Panc1 (cell line): ENCODE measurements at regions not wholly inside any gene's neighbourhood (a gene's known extent, or its start where the extent isn't known, plus 50 kb on each side); places are given as distances from the start of the nearest gene placed in this dataset.

Experiments used
- ATAC-seq: fragments of 200-7000 bp; cut with Tn5 transposase; 2 replicates; pipeline ENCODE4 v1.9.1; 2020; ENCODE audit warnings: mild to moderate bottlenecking, moderate library complexity
- BruUV-seq: library from RNA; stranded (reverse); fragments of 400-500 nt; replicated peaks from 2 replicates; lab custom pipeline; 2021; lab: Mats Ljungman, UMichigan
- CTCF ChIA-PET: fragments of 300-600 bp; sonication (Branson Sonifier 250); formaldehyde crosslinking; loops from one replicate; lab custom pipeline; 2022; ENCODE audit warnings: antibody characterized with exemption; lab: Charles Lee
- POLR2A ChIA-PET: fragments of 300-600 bp; sonication (Branson Sonifier 250); formaldehyde crosslinking; loops from one replicate; lab custom pipeline; 2022; ENCODE audit warnings: antibody characterized with exemption; lab: Charles Lee
- DNase-seq: peaks from one replicate; pipeline ENCODE4 v3.0.0-alpha.2; 2010; ENCODE audit warnings: low read depth, low spot score
- H3K27ac ChIP-seq: 2 replicates; pipeline ENCODE4 v1.5.1; 2011; ENCODE audit warnings: mild to moderate bottlenecking, low read length, inconsistent platforms
- H3K27me3 ChIP-seq: fragments of 200-500 bp; sonication (Bioruptor generic); 2 replicates; pipeline ENCODE4 v1.6.0; 2014; ENCODE audit warnings: low read length, inconsistent platforms; ENCODE audit not compliant: control insufficient read depth, insufficient read depth
- H3K36me3 ChIP-seq: fragments of 200-500 bp; sonication (Bioruptor generic); 2 replicates; pipeline ENCODE4 v1.5.1; 2014; ENCODE audit warnings: inconsistent platforms, mild to moderate bottlenecking, low read length, moderate library complexity; ENCODE audit not compliant: control insufficient read depth, insufficient read depth
- H3K4me1 ChIP-seq: 2 replicates; pipeline ENCODE4 v1.5.1; 2011; ENCODE audit warnings: inconsistent platforms, mild to moderate bottlenecking, low read length, moderate library complexity; ENCODE audit not compliant: control insufficient read depth, insufficient read depth
- H3K4me3 ChIP-seq, 2 experiments: 2 replicates each; pipeline ENCODE4 v1.5.1; 2011 to 2012; ENCODE audit warnings: low read depth in 2 of 2, low read length in 2 of 2, mild to moderate bottlenecking in 2 of 2, inconsistent platforms in 1 of 2, moderate library complexity in 1 of 2
- H3K9me3 ChIP-seq: fragments of 200-500 bp; sonication (Bioruptor generic); 2 replicates; pipeline ENCODE4 v1.5.1; 2014; ENCODE audit warnings: low read depth, mild to moderate bottlenecking, inconsistent platforms, low read length, moderate library complexity; ENCODE audit not compliant: control insufficient read depth, insufficient read depth
- CTCF ChIP-seq: fragments of 450-650 bp; IDR thresholded peaks from 2 replicates; pipeline ENCODE4 v1.5.1; 2017; ENCODE audit warnings: mild to moderate bottlenecking
- POLR2AphosphoS5 ChIP-seq: IDR thresholded peaks from 2 replicates; pipeline ENCODE4 v1.6.1; 2012; ENCODE audit warnings: mild to moderate bottlenecking, low read depth, low read length, moderate library complexity
- REST ChIP-seq, 2 experiments: IDR thresholded peaks; 2 replicates each; pipeline ENCODE4 v1.6.1; 2011 to 2012; ENCODE audit warnings: low read depth in 2 of 2, control low read depth in 1 of 2, low read length in 1 of 2, mild to moderate bottlenecking in 1 of 2, moderate library complexity in 1 of 2; ENCODE audit not compliant: insufficient read depth in 1 of 2
- SIN3A ChIP-seq: IDR thresholded peaks from 2 replicates; pipeline ENCODE4 v1.6.1; 2012; ENCODE audit warnings: low read depth, mild to moderate bottlenecking, low read length, moderate library complexity, borderline replicate concordance; ENCODE audit not compliant: insufficient read depth
- TCF7L2 ChIP-seq: IDR thresholded peaks from 2 replicates; pipeline ENCODE4 v1.6.1; 2011; ENCODE audit warnings: mild to moderate bottlenecking, low read depth, low read length, inconsistent platforms
- in situ Hi-C: cut with HindIII; loops from 2 replicates; pipeline ENCODE4 v1.10.0; 2016; ENCODE audit warnings: low sequenced_read_pairs, low pct_unique_long_range_greater_than_20kb
- intact Hi-C: fragments of 100-400 bp; cut with micrococcal nuclease; formaldehyde crosslinking; loops from one replicate; pipeline ENCODE4 v1.10.0; 2022; ENCODE audit not compliant: unreplicated experiment

GRCh38 chr6:140561701-140562100 is 1187.3 kb upstream of the CITED2 start:
- ATAC-seq (no peak), DNase-seq (no peak)
- no peaks in the 10 kb centered on the region for H3K4me1 ChIP-seq
- ChIA-PET CTCF (no interaction called here), POLR2A (no interaction called here)
- H3K4me3 ChIP-seq: no peak overlapping the region
- no peaks in the 10 kb centered on the region for H3K36me3 ChIP-seq
- no peaks in the 10 kb centered on the region for H3K9me3 ChIP-seq
- in situ Hi-C loops (no loop called here), intact Hi-C loops (no loop called here)
- H3K27me3 ChIP-seq: no peaks in the 10 kb centered on the region
- no TSS peak for BruUV-seq
- no peak overlapping the region for H3K27ac ChIP-seq
- TF ChIP-seq POLR2AphosphoS5: no peak

- intact Hi-C loops: no loop called here
- ATAC-seq: no peak
- ChIA-PET CTCF (no interaction called here), POLR2A (no interaction called here)
- Histone ChIP-seq H3K4me3 (no peak overlapping the region), H3K4me1 (no peaks in the 10 kb centered on the region), H3K27me3 (no peaks in the 10 kb centered on the region), H3K27ac (no peak overlapping the region), H3K9me3 (no peaks in the 10 kb centered on the region), H3K36me3 (no peaks in the 10 kb centered on the region)
- in situ Hi-C loops: no loop called here
- no TSS peak for BruUV-seq
- TF ChIP-seq CTCF: no peak
- no peak for TF ChIP-seq SIN3A
- no peak for TF ChIP-seq POLR2AphosphoS5
- no peak for TF ChIP-seq REST (IDR thresholded peaks at IDR 0.05; ENCODE audit: insufficient read depth in 1 of 2, low read depth in 2 of 2, low read length in 1 of 2)
- TF ChIP-seq TCF7L2: no peak
- DNase-seq: no peak
Measured at GRCh38 chr6:140560671-140561070, 1186.2 kb upstream of the CITED2 start.

GRCh38 chr6:140559458-140559857 is 1185.0 kb upstream of the CITED2 start:
- no peak for TF ChIP-seq TCF7L2
- TF ChIP-seq POLR2AphosphoS5: no peak
- no peak for TF ChIP-seq REST (IDR thresholded peaks at IDR 0.05; ENCODE audit: insufficient read depth in 1 of 2, low read depth in 2 of 2, low read length in 1 of 2)
- no peak for TF ChIP-seq CTCF
- no peak for TF ChIP-seq SIN3A
- in situ Hi-C loops: no loop called here
- Histone ChIP-seq H3K9me3 (no peaks in the 10 kb centered on the region), H3K27ac (no peak overlapping the region; the same call in 1 of the 2 replicates), H3K27me3 (no peaks in the 10 kb centered on the region), H3K4me3 (no peak overlapping the region), H3K36me3 (no peaks in the 10 kb centered on the region), H3K4me1 (no peaks in the 10 kb centered on the region)
- CTCF ChIA-PET: no interaction called here
- no peak for DNase-seq
- no TSS peak for BruUV-seq
- intact Hi-C loops: no loop called here
- no peak for ATAC-seq
- POLR2A ChIA-PET: no interaction called here
